PFSK-1 (cell line): ENCODE measurements at regions not wholly inside any gene's neighbourhood (a gene's known extent, or its start where the extent isn't known, plus 50 kb on each side); places are given as distances from the start of the nearest gene placed in this dataset.

Experiments used
- FOXP2 ChIP-seq: optimal IDR thresholded peaks from 2 replicates; pipeline ENCODE3; 2011; ENCODE audit warnings: borderline replicate concordance, control low read depth, inconsistent platforms; ENCODE audit not compliant: insufficient read depth; ENCODE audit errors: extremely low read length, extremely low read depth
- POLR2AphosphoS5 ChIP-seq: IDR thresholded peaks from 2 replicates; pipeline ENCODE4 v1.6.1; 2012; ENCODE audit warnings: low read depth, mild to moderate bottlenecking, control low read depth, low read length, moderate library complexity
- SIN3A ChIP-seq: IDR thresholded peaks from 2 replicates; pipeline ENCODE4 v1.6.1; 2012; ENCODE audit warnings: mild to moderate bottlenecking, low read length, moderate library complexity, borderline replicate concordance; ENCODE audit not compliant: insufficient read depth
- TAF1 ChIP-seq: IDR thresholded peaks from 2 replicates; pipeline ENCODE4 v1.6.1; 2012; ENCODE audit warnings: low read length, control low read depth, borderline replicate concordance; ENCODE audit not compliant: insufficient read depth
- TF ChIP-seq, protein P1 (sequence below), 2 experiments: IDR thresholded peaks; 2 replicates each; pipeline versions ENCODE4 v1.6.1 to v1.8.0; 2011 to 2012; ENCODE audit warnings: low read depth in 2 of 2, low read length in 2 of 2, control low read depth in 1 of 2, inconsistent platforms in 1 of 2, mild to moderate bottlenecking in 1 of 2, moderate library complexity in 1 of 2; ENCODE audit not compliant: insufficient read depth in 1 of 2

DNA sequence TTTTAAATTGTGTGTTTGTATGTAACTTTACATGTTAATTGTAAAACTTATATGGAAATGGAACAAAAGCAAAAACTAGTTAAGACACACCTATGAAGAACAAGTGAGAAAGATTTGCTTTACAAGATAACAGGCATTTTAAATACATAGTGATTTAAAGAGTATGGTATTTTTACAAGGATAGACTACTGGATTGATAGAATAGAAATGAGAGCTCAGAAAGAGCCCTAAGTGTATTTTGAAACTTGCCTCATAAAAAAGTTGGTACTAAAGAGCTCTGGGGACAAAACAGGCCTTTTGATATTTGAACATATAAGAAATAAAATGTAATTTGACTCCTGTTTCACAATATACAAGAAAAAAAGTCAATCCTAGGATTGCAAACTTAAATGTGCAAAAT lies 928.4 kb downstream of the REEP3 start:
- TF ChIP-seq FOXP2 (no peak), POLR2AphosphoS5 (no peak), TAF1 (no peak), SIN3A (no peak)
- TF ChIP-seq, protein P1, sequence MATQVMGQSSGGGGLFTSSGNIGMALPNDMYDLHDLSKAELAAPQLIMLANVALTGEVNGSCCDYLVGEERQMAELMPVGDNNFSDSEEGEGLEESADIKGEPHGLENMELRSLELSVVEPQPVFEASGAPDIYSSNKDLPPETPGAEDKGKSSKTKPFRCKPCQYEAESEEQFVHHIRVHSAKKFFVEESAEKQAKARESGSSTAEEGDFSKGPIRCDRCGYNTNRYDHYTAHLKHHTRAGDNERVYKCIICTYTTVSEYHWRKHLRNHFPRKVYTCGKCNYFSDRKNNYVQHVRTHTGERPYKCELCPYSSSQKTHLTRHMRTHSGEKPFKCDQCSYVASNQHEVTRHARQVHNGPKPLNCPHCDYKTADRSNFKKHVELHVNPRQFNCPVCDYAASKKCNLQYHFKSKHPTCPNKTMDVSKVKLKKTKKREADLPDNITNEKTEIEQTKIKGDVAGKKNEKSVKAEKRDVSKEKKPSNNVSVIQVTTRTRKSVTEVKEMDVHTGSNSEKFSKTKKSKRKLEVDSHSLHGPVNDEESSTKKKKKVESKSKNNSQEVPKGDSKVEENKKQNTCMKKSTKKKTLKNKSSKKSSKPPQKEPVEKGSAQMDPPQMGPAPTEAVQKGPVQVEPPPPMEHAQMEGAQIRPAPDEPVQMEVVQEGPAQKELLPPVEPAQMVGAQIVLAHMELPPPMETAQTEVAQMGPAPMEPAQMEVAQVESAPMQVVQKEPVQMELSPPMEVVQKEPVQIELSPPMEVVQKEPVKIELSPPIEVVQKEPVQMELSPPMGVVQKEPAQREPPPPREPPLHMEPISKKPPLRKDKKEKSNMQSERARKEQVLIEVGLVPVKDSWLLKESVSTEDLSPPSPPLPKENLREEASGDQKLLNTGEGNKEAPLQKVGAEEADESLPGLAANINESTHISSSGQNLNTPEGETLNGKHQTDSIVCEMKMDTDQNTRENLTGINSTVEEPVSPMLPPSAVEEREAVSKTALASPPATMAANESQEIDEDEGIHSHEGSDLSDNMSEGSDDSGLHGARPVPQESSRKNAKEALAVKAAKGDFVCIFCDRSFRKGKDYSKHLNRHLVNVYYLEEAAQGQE (IDR thresholded peaks at IDR 0.05; ENCODE audit: insufficient read depth in 1 of 2, low read depth in 2 of 2, low read length in 2 of 2): no peak

DNA sequence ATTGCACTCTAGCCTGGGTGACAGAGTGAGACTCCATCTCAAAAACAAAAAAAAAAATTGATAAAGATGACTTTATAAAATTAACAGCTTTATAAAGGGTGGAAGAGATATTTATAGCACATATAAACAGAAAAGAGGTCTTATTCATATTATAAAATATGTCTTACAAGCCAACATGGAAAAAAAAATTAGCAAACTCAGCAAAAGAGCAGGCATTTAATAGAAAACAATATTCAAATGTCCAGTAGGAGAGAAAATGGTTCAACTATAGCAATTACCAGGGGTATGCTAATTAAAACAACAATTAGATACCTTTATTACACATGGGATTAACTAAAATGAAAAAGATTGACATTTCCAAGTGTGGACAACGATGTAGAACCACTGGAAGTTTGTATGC lies 929.1 kb downstream of the REEP3 start:
- TF ChIP-seq FOXP2 (no peak), POLR2AphosphoS5 (no peak), SIN3A (no peak), TAF1 (no peak)
- TF ChIP-seq, protein P1 (IDR thresholded peaks at IDR 0.05; ENCODE audit: insufficient read depth in 1 of 2, low read depth in 2 of 2, low read length in 2 of 2): no peak

DNA sequence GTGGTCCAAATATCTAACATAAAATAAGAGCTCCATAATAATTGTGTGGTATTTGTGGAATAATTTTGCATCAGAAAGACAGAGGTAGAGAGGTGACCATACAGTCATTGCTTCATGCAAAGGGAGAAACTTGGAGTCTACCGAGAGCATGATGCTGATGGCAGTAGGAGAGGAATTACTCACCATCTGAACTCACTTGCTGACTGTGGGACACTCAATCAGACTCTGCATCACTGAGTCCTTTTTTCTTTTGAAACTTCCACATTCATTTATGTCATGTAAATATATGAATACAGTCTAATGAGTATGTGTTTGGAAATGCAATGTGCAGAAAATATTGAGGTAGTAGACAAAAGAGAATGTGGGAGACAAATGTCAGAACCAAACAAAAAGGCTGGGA lies 933.8 kb downstream of the REEP3 start:
- no peak for TF ChIP-seq TAF1
- TF ChIP-seq, protein P1 (IDR thresholded peaks at IDR 0.05; ENCODE audit: insufficient read depth in 1 of 2, low read depth in 2 of 2, low read length in 2 of 2): no peak
- TF ChIP-seq POLR2AphosphoS5: no peak
- TF ChIP-seq FOXP2: no peak
- TF ChIP-seq SIN3A: no peak

DNA sequence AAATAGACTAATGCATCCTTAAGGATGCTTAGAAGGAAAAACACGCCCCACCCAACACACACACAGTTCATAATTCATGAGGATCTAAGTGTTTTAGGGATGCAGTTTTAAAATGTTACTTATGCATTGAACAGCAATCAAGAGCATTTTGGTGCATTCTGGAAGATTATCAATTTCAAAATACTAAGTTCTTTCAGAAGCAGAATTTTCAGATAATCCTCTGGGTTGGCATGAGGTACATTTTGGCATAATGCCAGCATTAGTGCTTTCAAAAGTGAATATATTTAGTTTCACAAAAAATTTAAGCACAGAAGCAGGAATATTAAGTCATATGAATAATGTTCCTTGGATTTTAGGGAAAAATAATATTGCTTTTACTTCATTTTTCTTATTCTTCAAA lies 937.1 kb downstream of the REEP3 start:
- no peak for TF ChIP-seq FOXP2
- TF ChIP-seq TAF1: no peak
- no peak for TF ChIP-seq POLR2AphosphoS5
- TF ChIP-seq SIN3A: no peak
- TF ChIP-seq, protein P1 (IDR thresholded peaks at IDR 0.05; ENCODE audit: insufficient read depth in 1 of 2, low read depth in 2 of 2, low read length in 2 of 2): no peak

DNA sequence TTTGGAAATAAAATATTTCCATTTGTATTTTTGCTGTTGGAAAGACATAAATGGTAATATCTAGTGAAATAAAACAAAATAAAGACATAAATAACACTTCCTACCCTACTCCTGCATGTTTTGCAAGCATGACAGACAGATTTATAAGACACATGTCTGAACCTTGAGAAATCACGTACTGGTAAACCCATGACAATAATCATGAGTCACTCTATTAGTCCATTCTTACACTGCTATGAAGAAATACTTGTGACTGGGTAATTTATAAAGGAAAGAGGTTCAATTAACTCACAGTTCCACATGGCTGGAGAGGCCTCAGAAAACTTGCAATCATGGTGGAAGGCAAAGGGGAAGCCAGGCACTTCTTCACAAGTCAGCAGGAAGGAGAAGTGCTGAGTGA lies 942.2 kb downstream of the REEP3 start:
- TF ChIP-seq TAF1 (no peak), FOXP2 (no peak), POLR2AphosphoS5 (no peak), SIN3A (no peak)
- TF ChIP-seq, protein P1 (IDR thresholded peaks at IDR 0.05; ENCODE audit: insufficient read depth in 1 of 2, low read depth in 2 of 2, low read length in 2 of 2): no peak
